ENCODE measurements at regions not wholly inside any gene's neighbourhood (a gene's known extent, or its start where the extent isn't known, plus 50 kb on each side); places are given as distances from the start of the nearest gene placed in this dataset.

- in situ Hi-C loops (cut with HindIII; ENCODE audit: low pct_unique_long_range_greater_than_20kb, low sequenced_read_pairs): no loop called here
- no peak for DNase-seq (ENCODE audit: low read depth in 1 of 2, low spot score in 1 of 2)
Observed at GRCh38 chr2:160920061-160920460, 240.2 kb upstream of the TANK start.

GRCh38 chr2:160920791-160921303 lies 239.4 kb upstream of the TANK start:
- DNase-seq (ENCODE audit: low read depth in 1 of 2, low spot score in 1 of 2): no peak
- in situ Hi-C loops (cut with HindIII; ENCODE audit: low pct_unique_long_range_greater_than_20kb, low sequenced_read_pairs): no loop called here
- no peak for TF ChIP-seq JUND (IDR thresholded peaks at IDR 0.05; ENCODE audit: low read depth)

More at GRCh38 chr2:160920061-160920460, 240.2 kb upstream of the TANK start:
- no peak for TF ChIP-seq JUND (IDR thresholded peaks at IDR 0.05; ENCODE audit: low read depth)

- in situ Hi-C loops (cut with HindIII; ENCODE audit: low pct_unique_long_range_greater_than_20kb, low sequenced_read_pairs): no loop called here
- TF ChIP-seq JUND (IDR thresholded peaks at IDR 0.05; ENCODE audit: low read depth): no peak
- no peak for DNase-seq (ENCODE audit: low read depth in 1 of 2, low spot score in 1 of 2)
Observed at GRCh38 chr2:160921386-160921964, 238.8 kb upstream of the TANK start.

- DNase-seq (ENCODE audit: low read depth in 1 of 2, low spot score in 1 of 2): no peak
- TF ChIP-seq JUND (IDR thresholded peaks at IDR 0.05; ENCODE audit: low read depth): no peak
- in situ Hi-C loops (cut with HindIII; ENCODE audit: low pct_unique_long_range_greater_than_20kb, low sequenced_read_pairs): no loop called here
Observed at GRCh38 chr2:160924936-160925353, 235.3 kb upstream of the TANK start.

GRCh38 chr2:160925956-160926355 lies 234.3 kb upstream of the TANK start:
- in situ Hi-C loops (cut with HindIII; ENCODE audit: low pct_unique_long_range_greater_than_20kb, low sequenced_read_pairs): no loop called here
- no peak for TF ChIP-seq JUND (IDR thresholded peaks at IDR 0.05; ENCODE audit: low read depth)
- DNase-seq (ENCODE audit: low read depth in 1 of 2, low spot score in 1 of 2): no peak

GRCh38 chr2:160927324-160927723 lies 232.9 kb upstream of the TANK start:
- TF ChIP-seq JUND (IDR thresholded peaks at IDR 0.05; ENCODE audit: low read depth): no peak
- no peak for DNase-seq (ENCODE audit: low read depth in 1 of 2, low spot score in 1 of 2)
- in situ Hi-C loops (cut with HindIII; ENCODE audit: low pct_unique_long_range_greater_than_20kb, low sequenced_read_pairs): no loop called here

GRCh38 chr2:160928854-160929301 lies 231.3 kb upstream of the TANK start:
- no peak for TF ChIP-seq JUND (IDR thresholded peaks at IDR 0.05; ENCODE audit: low read depth)
- DNase-seq (ENCODE audit: low read depth in 1 of 2, low spot score in 1 of 2): no peak

GRCh38 chr2:160931531-160931930 lies 228.7 kb upstream of the TANK start:
- TF ChIP-seq JUND (IDR thresholded peaks at IDR 0.05; ENCODE audit: low read depth): no peak
- in situ Hi-C loops (cut with HindIII; ENCODE audit: low pct_unique_long_range_greater_than_20kb, low sequenced_read_pairs): no loop called here
- no peak for DNase-seq (ENCODE audit: low read depth in 1 of 2, low spot score in 1 of 2)

More at GRCh38 chr2:160928854-160929301, 231.3 kb upstream of the TANK start:
- in situ Hi-C loops (cut with HindIII; ENCODE audit: low pct_unique_long_range_greater_than_20kb, low sequenced_read_pairs): no loop called here

- TF ChIP-seq JUND (IDR thresholded peaks at IDR 0.05; ENCODE audit: low read depth): no peak
- peak in 1 of 2 experiments; percentile 2 for DNase-seq (ENCODE audit: low read depth in 1 of 2, low spot score in 1 of 2)
- in situ Hi-C loops (cut with HindIII; ENCODE audit: low pct_unique_long_range_greater_than_20kb, low sequenced_read_pairs): no loop called here
Observed at GRCh38 chr2:160932960-160933359, 227.3 kb upstream of the TANK start.

- no peak for DNase-seq (ENCODE audit: low read depth in 1 of 2, low spot score in 1 of 2)
- no peak for TF ChIP-seq JUND (IDR thresholded peaks at IDR 0.05; ENCODE audit: low read depth)
- in situ Hi-C loops (cut with HindIII; ENCODE audit: low pct_unique_long_range_greater_than_20kb, low sequenced_read_pairs): no loop called here
Observed at GRCh38 chr2:160934263-160934662, 226.0 kb upstream of the TANK start.

- TF ChIP-seq JUND (IDR thresholded peaks at IDR 0.05; ENCODE audit: low read depth): no peak
- DNase-seq (ENCODE audit: low read depth in 1 of 2, low spot score in 1 of 2): no peak
- in situ Hi-C loops (cut with HindIII; ENCODE audit: low pct_unique_long_range_greater_than_20kb, low sequenced_read_pairs): no loop called here
Observed at GRCh38 chr2:160934991-160935390, 225.2 kb upstream of the TANK start.

- no peak for DNase-seq (ENCODE audit: low read depth in 1 of 2, low spot score in 1 of 2)
- TF ChIP-seq JUND (IDR thresholded peaks at IDR 0.05; ENCODE audit: low read depth): no peak
- in situ Hi-C loops (cut with HindIII; ENCODE audit: low pct_unique_long_range_greater_than_20kb, low sequenced_read_pairs): no loop called here
Observed at GRCh38 chr2:160936044-160936806, 224.0 kb upstream of the TANK start.

GRCh38 chr2:160940271-160940670 lies 220.0 kb upstream of the TANK start:
- in situ Hi-C loops (cut with HindIII; ENCODE audit: low pct_unique_long_range_greater_than_20kb, low sequenced_read_pairs): no loop called here
- no peak for TF ChIP-seq JUND (IDR thresholded peaks at IDR 0.05; ENCODE audit: low read depth)
- no peak for DNase-seq (ENCODE audit: low read depth in 1 of 2, low spot score in 1 of 2)

Data from T47D (cell line).